Caco-2 (cell line): ENCODE measurements at regions not wholly inside any gene's neighbourhood (a gene's known extent, or its start where the extent isn't known, plus 50 kb on each side); places are given as distances from the start of the nearest gene placed in this dataset.

ENCODE experiments used
- BruUV-seq: library from RNA; stranded (reverse); fragments of 400-500 nt; replicated peaks from 2 replicates; lab custom pipeline; 2021; lab: Mats Ljungman, UMichigan
- CTCF ChIA-PET: fragments of 300-600 bp; sonication (Branson Sonifier 250); formaldehyde crosslinking; loops from one replicate; lab custom pipeline; 2022; ENCODE audit warnings: antibody characterized with exemption; lab: Charles Lee
- POLR2A ChIA-PET: fragments of 300-600 bp; sonication (Branson Sonifier 250); formaldehyde crosslinking; loops from one replicate; lab custom pipeline; 2022; ENCODE audit warnings: antibody characterized with exemption; lab: Charles Lee
- DNase-seq, 2 experiments: peaks; one replicate each; pipeline versions ENCODE4 v3.0.0 to v3.0.0-alpha.2; 2020 to 2022
- H3K27me3 ChIP-seq: replicated peaks from 2 replicates; pipeline ENCODE4 v1.6.0; 2011; ENCODE audit warnings: low read length; ENCODE audit not compliant: control insufficient read depth, insufficient read depth
- H3K36me3 ChIP-seq: 2 replicates; pipeline ENCODE4 v1.5.1; 2011; ENCODE audit warnings: low read length; ENCODE audit not compliant: control insufficient read depth, insufficient read depth
- H3K4me1 ChIP-seq: fragments of 250-450 bp; sonication (Bioruptor Pico); 2 replicates; pipeline ENCODE4 v1.5.1; 2020; ENCODE audit warnings: mild to moderate bottlenecking
- H3K4me3 ChIP-seq: 2 replicates; pipeline ENCODE4 v1.5.1; 2011; ENCODE audit warnings: low read depth, mild to moderate bottlenecking, control low read depth, low read length
- H3K9me3 ChIP-seq: fragments of 250-450 bp; sonication (Bioruptor Pico); 2 replicates; pipeline ENCODE4 v1.5.1; 2020; ENCODE audit warnings: mild to moderate bottlenecking, moderate library complexity
- H3K27ac Mint-ChIP-seq: one replicate; pipeline ENCODE4 v1.8.0; 2022; ENCODE audit warnings: mixed read lengths; ENCODE audit not compliant: unreplicated experiment
- H3K27me3 Mint-ChIP-seq: one replicate; pipeline ENCODE4 v1.8.0; 2022; ENCODE audit warnings: mixed read lengths; ENCODE audit not compliant: insufficient read depth, unreplicated experiment
- H3K36me3 Mint-ChIP-seq: one replicate; pipeline ENCODE4 v1.8.0; 2022; ENCODE audit warnings: mild to moderate bottlenecking, mixed read lengths; ENCODE audit not compliant: insufficient read depth, unreplicated experiment
- H3K4me1 Mint-ChIP-seq: one replicate; pipeline ENCODE4 v1.8.0; 2022; ENCODE audit warnings: low read depth, mixed read lengths; ENCODE audit not compliant: unreplicated experiment
- H3K4me3 Mint-ChIP-seq: one replicate; pipeline ENCODE4 v1.8.0; 2022; ENCODE audit warnings: mild to moderate bottlenecking, moderate library complexity, mixed read lengths; ENCODE audit not compliant: unreplicated experiment
- H3K9me3 Mint-ChIP-seq: one replicate; pipeline ENCODE4 v1.8.0; 2022; ENCODE audit warnings: mixed read lengths; ENCODE audit not compliant: unreplicated experiment
- intact Hi-C: fragments of 100-400 bp; cut with micrococcal nuclease; formaldehyde crosslinking; loops from one replicate; pipeline ENCODE4 v1.10.0; 2022; ENCODE audit not compliant: unreplicated experiment
- TF ChIP-seq, protein P1 (sequence below), 2 experiments: fragments of 200-600 bp in 1 of 2; IDR thresholded peaks; 1 replicate in 1 of 2; 2 replicates in 1 of 2; pipeline versions ENCODE4 v1.5.1 to v1.8.0; 2011 to 2022; ENCODE audit warnings: antibody characterized with exemption in 1 of 2, control low read depth in 1 of 2, inconsistent platforms in 1 of 2, low read depth in 1 of 2, low read length in 1 of 2, mild to moderate bottlenecking in 1 of 2, moderate library complexity in 1 of 2; ENCODE audit not compliant: insufficient read depth in 1 of 2, severe bottlenecking in 1 of 2, unreplicated experiment in 1 of 2

DNA sequence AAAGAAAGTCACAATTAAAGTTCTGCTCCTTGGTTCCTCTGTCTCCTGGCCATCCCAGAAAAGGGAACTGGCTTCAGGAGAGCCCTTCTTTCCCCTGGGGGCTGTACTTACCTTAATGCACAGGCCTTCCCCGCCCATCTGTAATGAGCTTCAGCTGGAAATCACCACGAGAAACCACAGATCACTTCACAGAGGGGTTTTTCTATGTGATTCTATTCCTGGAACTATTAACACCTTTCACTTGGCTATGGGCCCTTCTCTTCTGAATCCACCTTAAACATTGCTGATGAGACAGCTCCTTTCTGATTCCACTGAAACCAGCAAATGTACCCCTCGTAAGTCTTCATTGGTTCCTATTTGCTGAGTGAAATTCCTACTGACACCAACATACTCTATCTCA lies 80.7 kb downstream of the FOXF2 start:
- Mint-ChIP-seq H3K27ac (no peak overlapping the region), H3K27me3 (peaks cover 15% of the 10 kb centered on the region), H3K4me1 (peaks cover 9% of the 10 kb centered on the region), H3K4me3 (no peak overlapping the region), H3K36me3 (no peaks in the 10 kb centered on the region), H3K9me3 (no peaks in the 10 kb centered on the region)
- Histone ChIP-seq H3K9me3 (no peaks in the 10 kb centered on the region), H3K4me3 (no peak overlapping the region), H3K4me1 (no peaks in the 10 kb centered on the region), H3K27me3 (no peaks in the 10 kb centered on the region), H3K36me3 (no peaks in the 10 kb centered on the region)
- CTCF ChIA-PET: no interaction called here
- TF ChIP-seq, protein P1, sequence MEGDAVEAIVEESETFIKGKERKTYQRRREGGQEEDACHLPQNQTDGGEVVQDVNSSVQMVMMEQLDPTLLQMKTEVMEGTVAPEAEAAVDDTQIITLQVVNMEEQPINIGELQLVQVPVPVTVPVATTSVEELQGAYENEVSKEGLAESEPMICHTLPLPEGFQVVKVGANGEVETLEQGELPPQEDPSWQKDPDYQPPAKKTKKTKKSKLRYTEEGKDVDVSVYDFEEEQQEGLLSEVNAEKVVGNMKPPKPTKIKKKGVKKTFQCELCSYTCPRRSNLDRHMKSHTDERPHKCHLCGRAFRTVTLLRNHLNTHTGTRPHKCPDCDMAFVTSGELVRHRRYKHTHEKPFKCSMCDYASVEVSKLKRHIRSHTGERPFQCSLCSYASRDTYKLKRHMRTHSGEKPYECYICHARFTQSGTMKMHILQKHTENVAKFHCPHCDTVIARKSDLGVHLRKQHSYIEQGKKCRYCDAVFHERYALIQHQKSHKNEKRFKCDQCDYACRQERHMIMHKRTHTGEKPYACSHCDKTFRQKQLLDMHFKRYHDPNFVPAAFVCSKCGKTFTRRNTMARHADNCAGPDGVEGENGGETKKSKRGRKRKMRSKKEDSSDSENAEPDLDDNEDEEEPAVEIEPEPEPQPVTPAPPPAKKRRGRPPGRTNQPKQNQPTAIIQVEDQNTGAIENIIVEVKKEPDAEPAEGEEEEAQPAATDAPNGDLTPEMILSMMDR (IDR thresholded peaks at IDR 0.05; ENCODE audit: insufficient read depth in 1 of 2, low read depth in 1 of 2, low read length in 1 of 2, severe bottlenecking in 1 of 2, unreplicated experiment in 1 of 2): no peak
- POLR2A ChIA-PET: no interaction called here
- intact Hi-C loops: no loop called here
- DNase-seq: no peak
- no TSS peak for BruUV-seq

DNA sequence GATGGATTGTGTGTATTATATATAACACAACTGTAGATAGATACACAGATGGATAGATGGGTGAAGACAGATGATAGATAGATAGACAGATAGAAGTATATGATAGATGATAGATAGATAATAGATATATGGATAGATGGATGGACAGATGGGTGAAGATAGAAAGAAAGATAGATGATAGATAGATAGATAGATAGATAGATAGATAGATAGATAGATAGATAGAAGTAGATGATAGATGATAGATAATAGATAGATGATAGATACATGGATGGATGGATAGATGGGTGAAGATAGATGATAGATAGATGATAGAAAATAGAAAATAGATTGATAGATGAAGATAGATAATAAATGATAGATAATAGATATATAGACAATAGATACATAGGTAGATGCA lies 83.3 kb downstream of the FOXF2 start:
- no peak overlapping the region for H3K4me3 ChIP-seq
- no peaks in the 10 kb centered on the region for H3K36me3 Mint-ChIP-seq
- H3K27me3 ChIP-seq: no peaks in the 10 kb centered on the region
- DNase-seq: no peak
- peaks cover 10% of the 10 kb centered on the region for H3K27me3 Mint-ChIP-seq
- peaks cover 9% of the 10 kb centered on the region for H3K4me1 Mint-ChIP-seq
- CTCF ChIA-PET: no interaction called here
- intact Hi-C loops: no loop called here
- H3K4me1 ChIP-seq: no peaks in the 10 kb centered on the region
- H3K9me3 ChIP-seq: no peaks in the 10 kb centered on the region
- no TSS peak for BruUV-seq
- H3K27ac Mint-ChIP-seq: no peak overlapping the region
- TF ChIP-seq, protein P1 (IDR thresholded peaks at IDR 0.05; ENCODE audit: insufficient read depth in 1 of 2, low read depth in 1 of 2, low read length in 1 of 2, severe bottlenecking in 1 of 2, unreplicated experiment in 1 of 2): no peak
- no peak overlapping the region for H3K4me3 Mint-ChIP-seq
- POLR2A ChIA-PET: no interaction called here
- H3K36me3 ChIP-seq: no peaks in the 10 kb centered on the region
- no peaks in the 10 kb centered on the region for H3K9me3 Mint-ChIP-seq

DNA sequence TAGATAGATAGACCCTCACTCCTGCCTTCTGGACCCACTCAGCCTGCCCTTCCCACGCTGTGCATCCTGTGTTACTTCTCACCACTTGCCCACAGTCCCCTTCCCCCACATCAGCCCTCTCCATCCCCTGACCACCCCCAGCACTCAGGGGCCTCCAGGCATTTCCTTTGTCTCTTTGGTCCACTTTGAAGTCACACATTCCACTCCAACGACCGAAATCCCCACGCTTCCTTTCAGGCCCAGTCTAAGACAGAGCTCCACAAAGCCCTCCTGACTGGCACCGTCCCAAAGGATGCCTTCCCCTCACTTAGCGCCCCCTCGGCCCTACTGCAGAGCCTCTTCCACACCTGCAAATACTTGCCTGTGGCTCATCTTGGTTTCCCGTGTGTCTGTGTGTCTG lies 83.8 kb downstream of the FOXF2 start:
- Mint-ChIP-seq H3K36me3 (no peaks in the 10 kb centered on the region), H3K27me3 (peaks cover 6% of the 10 kb centered on the region), H3K4me1 (peaks cover 9% of the 10 kb centered on the region), H3K9me3 (peaks cover 5% of the 10 kb centered on the region), H3K4me3 (no peak overlapping the region), H3K27ac (no peak overlapping the region)
- TF ChIP-seq, protein P1 (IDR thresholded peaks at IDR 0.05; ENCODE audit: insufficient read depth in 1 of 2, low read depth in 1 of 2, low read length in 1 of 2, severe bottlenecking in 1 of 2, unreplicated experiment in 1 of 2): no peak
- H3K4me3 ChIP-seq: no peak overlapping the region
- POLR2A ChIA-PET: no interaction called here
- no peaks in the 10 kb centered on the region for H3K9me3 ChIP-seq
- H3K36me3 ChIP-seq: no peaks in the 10 kb centered on the region
- CTCF ChIA-PET: interaction anchor here (1.3 kb wide), 1 partner anchor 9 kb away, joined by 4 read pairs; no protein-coding TSS in a partner anchor
- no peaks in the 10 kb centered on the region for H3K27me3 ChIP-seq
- intact Hi-C loops: no loop called here
- BruUV-seq: no TSS peak
- DNase-seq: no peak
- H3K4me1 ChIP-seq: no peaks in the 10 kb centered on the region
